Activated CD4-positive, alpha-beta T cell treated with anti-CD3 and anti-CD28 coated beads, Interleukin-2, amount 50 U/mL, for 4 hours (primary cell): ENCODE measurements at regions not wholly inside any gene's neighbourhood (a gene's known extent, or its start where the extent isn't known, plus 50 kb on each side); places are given as distances from the start of the nearest gene placed in this dataset.

Experiments used
- DNase-seq, 2 experiments: peaks; one replicate each; pipeline ENCODE4 v3.0.0-alpha.2; 2020

- no peak for DNase-seq
These were observed 398.6 kb upstream of the ADAMTSL1 start for GRCh38 chr9:18075253-18075952.

DNA sequence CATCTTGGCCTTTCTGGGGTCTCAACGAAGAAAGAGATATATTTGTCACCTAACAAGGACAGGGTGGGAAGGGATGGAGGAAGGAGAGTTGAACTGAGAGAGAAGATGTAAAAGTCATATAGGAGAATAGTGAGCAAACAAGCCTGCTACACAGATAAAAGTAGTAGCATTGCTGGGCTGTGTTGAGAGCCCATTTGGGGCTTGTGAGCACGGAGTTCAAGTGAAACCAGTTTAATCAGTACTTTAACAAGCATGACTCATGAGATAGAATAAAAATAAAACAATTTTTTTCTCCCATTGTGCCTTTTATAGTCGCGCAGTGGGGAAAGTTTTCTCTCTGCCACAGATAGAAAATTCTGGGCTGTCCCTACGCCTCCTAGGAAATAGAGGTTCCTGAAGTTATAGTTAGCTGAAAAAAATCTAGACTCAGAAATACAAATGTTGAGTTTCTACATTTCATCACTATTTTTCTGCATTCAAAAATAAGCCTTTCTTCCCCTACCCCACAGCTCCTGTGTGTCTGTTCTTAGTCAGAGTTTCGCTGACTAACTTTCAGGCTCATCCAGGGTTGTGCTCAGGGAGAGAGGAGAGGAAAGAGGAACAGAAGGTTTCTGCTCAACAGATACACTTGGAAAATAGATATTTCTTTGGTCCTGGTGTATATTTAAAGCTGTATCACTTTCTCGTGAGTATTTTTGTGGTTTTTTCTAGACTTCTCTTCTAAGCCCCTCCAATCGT, 395.8 kb upstream of the ADAMTSL1 start:
- DNase-seq, result no peak

GRCh38 chr9:18092138-18092537, 381.8 kb upstream of the ADAMTSL1 start:
- DNase-seq, result no peak

GRCh38 chr9:18106006-18106560, 367.9 kb upstream of the ADAMTSL1 start:
- no peak for DNase-seq

DNA sequence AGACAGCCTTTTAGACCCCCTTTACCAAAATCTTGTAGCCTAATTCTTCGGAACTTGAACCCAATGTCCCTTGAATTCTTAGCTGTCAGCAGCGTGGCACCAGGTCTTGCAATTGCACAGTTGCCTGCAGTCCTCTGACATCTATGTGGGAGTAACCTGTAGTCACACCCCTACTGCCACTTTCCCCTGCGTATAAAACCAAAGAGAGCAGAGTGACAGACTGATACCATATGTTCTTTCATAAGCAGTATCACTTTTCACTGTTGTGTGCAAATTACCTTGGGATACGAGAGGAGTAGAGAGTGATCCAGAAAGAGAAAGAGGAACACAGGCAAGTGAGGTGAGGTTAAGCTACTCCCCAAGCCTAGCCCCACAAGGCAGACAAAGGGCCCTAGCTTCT, 364.3 kb upstream of the ADAMTSL1 start:
- no peak for DNase-seq

- DNase-seq, result no peak
These were observed 362.8 kb upstream of the ADAMTSL1 start for GRCh38 chr9:18111146-18111545.

GRCh38 chr9:18114559-18115475, 359.1 kb upstream of the ADAMTSL1 start:
- no peak for DNase-seq

GRCh38 chr9:18118268-18118667, 355.7 kb upstream of the ADAMTSL1 start:
- DNase-seq, result no peak

DNA sequence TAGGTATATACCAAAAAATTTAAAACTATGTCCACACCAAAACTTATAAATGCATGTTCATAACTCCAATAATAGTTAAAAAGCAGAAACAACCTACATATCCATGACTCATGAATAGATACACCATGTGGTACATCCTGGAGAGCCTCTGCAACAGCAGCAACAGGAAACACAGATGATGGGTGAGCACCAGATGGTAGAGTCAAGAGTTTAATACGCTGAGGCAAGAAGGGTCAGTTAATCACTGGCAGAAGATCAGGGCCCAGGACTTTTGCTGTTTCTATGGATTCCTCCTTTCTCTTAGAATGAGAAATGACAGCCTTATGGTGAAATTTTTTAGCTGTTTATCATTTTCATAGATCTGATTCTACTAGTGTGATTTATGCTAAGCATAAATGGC, 351.8 kb upstream of the ADAMTSL1 start:
- DNase-seq, result no peak

DNA sequence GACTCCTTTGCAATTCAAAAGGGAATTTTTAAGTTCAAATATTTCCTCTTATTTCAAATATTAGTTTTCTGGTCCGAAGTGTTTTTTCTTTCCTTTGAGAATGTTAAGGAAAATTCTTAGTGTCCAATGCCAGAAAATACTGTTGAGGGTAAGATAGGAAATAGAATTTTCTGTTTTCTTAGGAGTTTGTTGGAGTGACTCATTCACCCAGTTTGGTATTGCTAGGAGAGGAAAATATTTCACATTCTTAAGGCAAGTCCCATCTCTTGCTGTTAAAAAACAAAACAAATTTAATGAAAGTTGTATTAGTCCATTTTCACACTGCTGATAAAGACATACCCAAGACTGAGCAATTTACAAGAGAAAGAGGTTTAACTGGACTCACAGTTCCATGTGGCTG, 349.2 kb upstream of the ADAMTSL1 start:
- DNase-seq, result no peak

DNA sequence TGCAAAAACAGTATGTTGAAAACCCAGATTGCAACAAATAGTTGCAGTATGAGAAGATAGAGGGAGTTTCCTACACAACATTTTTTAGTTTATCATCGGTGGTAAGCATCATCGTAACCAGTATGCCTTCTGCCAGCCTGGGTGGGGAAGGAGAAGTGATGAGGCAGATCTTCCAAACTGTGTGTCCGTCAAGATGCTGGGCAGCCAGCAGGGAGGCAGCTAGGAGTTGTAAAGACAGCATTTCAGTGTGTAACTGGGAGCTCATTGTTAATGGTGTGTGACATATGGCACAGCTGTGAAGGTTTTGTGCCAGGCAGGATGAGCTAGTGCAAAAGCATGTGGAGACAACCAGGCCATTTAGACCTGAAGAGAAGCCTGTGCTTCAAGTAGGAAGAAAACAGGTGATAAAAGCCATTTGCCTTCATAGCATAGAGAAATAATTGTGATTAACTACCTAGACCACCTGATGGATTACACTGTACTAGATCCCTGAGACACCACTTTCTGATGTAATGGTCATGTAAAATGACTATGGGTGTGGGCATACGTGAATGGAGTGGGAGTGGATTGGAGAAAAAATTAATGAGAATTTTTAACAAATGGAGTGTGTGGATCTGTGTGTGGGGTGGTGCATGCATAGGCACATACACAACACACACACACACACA, 347.0 kb upstream of the ADAMTSL1 start:
- no peak for DNase-seq

DNA sequence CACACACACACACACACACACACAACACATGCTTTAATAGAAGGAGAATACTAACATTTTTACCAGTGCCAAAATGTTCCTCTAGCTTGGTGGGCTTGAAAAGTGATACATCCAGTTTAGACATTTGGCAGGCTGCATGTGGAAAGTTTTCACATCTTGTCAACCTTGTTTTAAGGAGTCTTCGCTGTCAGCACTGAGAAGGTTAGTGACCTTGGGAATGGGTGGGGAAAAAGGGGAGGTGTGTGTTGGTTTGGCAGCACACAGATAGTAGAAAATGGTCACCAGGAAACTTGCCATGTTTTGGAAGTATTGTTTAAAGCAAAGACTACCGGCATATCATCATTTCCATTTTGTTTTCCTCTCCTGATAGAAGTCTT, 346.5 kb upstream of the ADAMTSL1 start:
- no peak for DNase-seq

- no peak for DNase-seq
These were observed 344.1 kb upstream of the ADAMTSL1 start for GRCh38 chr9:18129809-18130334.

DNA sequence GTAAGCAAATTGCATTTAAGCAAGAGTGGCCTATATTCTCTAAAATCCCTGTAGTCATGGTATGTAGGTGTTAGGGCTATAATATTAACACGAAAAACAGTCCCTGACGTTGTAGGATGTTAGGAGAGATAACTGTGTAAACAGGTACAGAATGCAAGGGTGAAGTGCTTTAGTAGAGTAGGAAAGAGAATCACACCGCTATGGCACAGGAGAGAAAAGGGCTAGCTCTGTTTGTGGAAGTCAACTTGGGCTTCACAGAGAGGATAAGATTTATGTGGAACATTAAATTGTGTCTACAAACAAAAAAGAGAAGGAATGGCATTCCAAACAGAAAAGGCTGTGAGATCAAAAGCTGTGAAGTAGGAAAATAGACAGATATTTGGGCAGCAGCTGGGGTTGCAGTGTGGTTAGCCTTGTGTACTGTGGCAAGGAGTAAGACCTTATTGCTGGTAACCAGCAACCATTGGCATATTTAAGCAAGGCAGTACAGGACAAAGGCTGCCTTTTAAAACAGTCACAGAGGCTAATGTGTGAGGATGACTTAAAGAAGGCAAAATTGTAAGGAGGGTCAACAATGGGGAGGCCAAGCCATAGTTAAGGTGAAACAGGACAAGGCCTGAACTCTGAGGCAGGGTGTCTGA, 337.5 kb upstream of the ADAMTSL1 start:
- no peak for DNase-seq

GRCh38 chr9:18137815-18138214, 336.1 kb upstream of the ADAMTSL1 start:
- no peak for DNase-seq

- DNase-seq, result no peak
These were observed 335.3 kb upstream of the ADAMTSL1 start for GRCh38 chr9:18138656-18139055.

- DNase-seq, result no peak
These were observed 332.3 kb upstream of the ADAMTSL1 start for GRCh38 chr9:18141681-18142080.

- DNase-seq, result no peak
These were observed 330.7 kb upstream of the ADAMTSL1 start for GRCh38 chr9:18143073-18143745.

- DNase-seq, result no peak
These were observed 327.6 kb upstream of the ADAMTSL1 start for GRCh38 chr9:18146329-18146728.

DNA sequence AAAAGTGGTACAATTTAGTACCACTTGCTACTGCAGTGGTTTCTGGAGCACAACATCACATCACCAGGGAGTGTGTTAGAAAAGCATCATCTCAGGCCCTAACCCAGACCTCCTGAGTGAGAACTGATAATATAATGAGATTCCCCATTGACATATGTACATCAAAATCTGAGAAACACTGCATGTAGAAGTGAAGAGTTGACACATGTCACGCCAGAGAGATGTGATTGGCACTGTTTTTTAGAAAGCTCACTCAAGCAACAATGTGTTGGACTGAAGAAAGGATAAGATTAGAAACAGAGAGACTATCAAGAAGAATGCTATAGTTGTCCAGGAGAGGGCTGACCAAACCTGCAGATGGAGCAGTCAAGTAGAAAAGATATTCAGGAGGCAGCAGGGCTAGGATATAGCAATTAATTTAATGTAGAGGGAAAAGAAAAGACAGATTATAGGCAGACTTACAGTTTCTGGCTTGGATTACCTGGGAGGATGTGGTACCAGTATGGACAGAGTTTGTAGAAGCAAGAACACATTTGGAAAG, 324.4 kb upstream of the ADAMTSL1 start:
- no peak for DNase-seq

- no peak for DNase-seq
These were observed 319.3 kb upstream of the ADAMTSL1 start for GRCh38 chr9:18154661-18155060.
